Heart left ventricle (tissue), 16 donors: ENCODE measurements at regions not wholly inside any gene's neighbourhood (a gene's known extent, or its start where the extent isn't known, plus 50 kb on each side); places are given as distances from the start of the nearest gene placed in this dataset.

ENCODE experiments used
- ATAC-seq, 4 donors: fragments of 200-7000 bp; cut with Tn5 transposase; one replicate each; pipeline ENCODE4 v1.9.1; 2020 to 2022; ENCODE audit warnings: moderate library complexity in 4 of 4, mild to moderate bottlenecking in 3 of 4, moderate number of reproducible peaks in 1 of 4
- DNase-seq, 5 donors: peaks; one replicate each; pipeline ENCODE4 v3.0.0-alpha.2; 2020
- H3K27ac ChIP-seq, 12 donors: fragments of 200-600 bp; sonication (generic) in 4 of 12; one replicate each; pipeline versions ENCODE4 v1.5.0 to v1.8.0; 2016 to 2022; ENCODE audit warnings: mild to moderate bottlenecking in 2 of 12
- H3K27me3 ChIP-seq, 9 donors: fragments of 200-600 bp; sonication (generic) in 2 of 9; one replicate each; pipeline versions ENCODE4 v1.5.1 to v1.8.0; 2016 to 2022; ENCODE audit warnings: mild to moderate bottlenecking in 3 of 9
- H3K36me3 ChIP-seq, 9 donors: fragments of 200-600 bp; sonication (generic) in 2 of 9; one replicate each; pipeline versions ENCODE4 v1.5.0 to v1.8.0; 2018 to 2022; ENCODE audit warnings: mild to moderate bottlenecking in 2 of 9
- H3K4me1 ChIP-seq, 12 donors: fragments of 200-600 bp; sonication (generic) in 4 of 12; one replicate each; pipeline versions ENCODE4 v1.5.0 to v1.8.0; 2016 to 2022; ENCODE audit warnings: mild to moderate bottlenecking in 3 of 12
- H3K4me3 ChIP-seq, 12 donors: fragments of 200-600 bp; sonication (generic) in 4 of 12; one replicate each; pipeline versions ENCODE4 v1.5.0 to v1.8.0; 2017 to 2022; ENCODE audit warnings: mild to moderate bottlenecking in 9 of 12, moderate library complexity in 4 of 12
- H3K9me3 ChIP-seq, 12 donors: fragments of 200-600 bp; sonication (generic) in 4 of 12; one replicate each; pipeline versions ENCODE4 v1.5.0 to v1.8.0; 2016 to 2022; ENCODE audit warnings: mild to moderate bottlenecking in 1 of 12
- POLR2A ChIP-seq, 2 donors: fragments of 450-650 bp; IDR thresholded peaks; one replicate each; pipeline ENCODE4 v1.6.1; 2017; ENCODE audit warnings: antibody characterized with exemption in 2 of 2, mild to moderate bottlenecking in 2 of 2, moderate library complexity in 2 of 2
- WGBS, 4 donors: extraction: QIAGEN DNeasy Blood & Tissue Kit in 2 of 4; methylation state at CpG; one replicate each; pipeline versions ENCODE4 v1.1.5 to v1.1.7; 2013 to 2018; 5-methylcytosine and 5-hydroxymethylcytosine counted together
- intact Hi-C, 10 donors: fragments of 100-400 bp; cut with DNase I; formaldehyde crosslinking; loops; one replicate each; pipeline versions ENCODE4 v1.11.1 to v1.14.2; 2022
- TF ChIP-seq, protein P1 (sequence below), 12 donors: fragments of 200-600 bp; sonication (generic) in 4 of 12; IDR thresholded peaks; one replicate each; pipeline versions ENCODE4 v1.5.0 to v1.8.0; 2018 to 2022; ENCODE audit warnings: antibody characterized with exemption in 12 of 12, mild to moderate bottlenecking in 5 of 12
- donor health status: ischemic (EF 13 %, LVEDD 7.1; RV severe dilation, severe dysfunction).
- donor health status: healthy with polysubstance abuse.
- donor health status: DM: no; HTN: yes; CAD: no.
- donor health status: DM: no; HTN: no; CAD: no.
- donor health status: ischemic (EF 25% LVEDD 6.9; RV normal size, moderate dysfunction).
- donor health status: ischemic (EF 25% LVEDD 5.7; RV mildly dilated, moderate dysfunction).
- donor health status: healthy.
- donor health status: DM: yes; HTN: yes; CAD: no.
- donor health status: ischemic (EF 35%, LVEDD 5.7; RV mildly dilated, moderate dysfunction).
- donor health status: nonischemic (EF 11% LVEDD 7.7; RV severe dilation, severe dysfunction).
- donor health status: DM: yes; HTN: yes; CAD: no.
- donor health status: PGD.
- donor health status: ischemic (EF 29% LVEDD 5.4; RV normal size, mild dysfunction).
- donor health status: nonischemic (EF 23%, LVEDD 6.1; RV moderate dilation, normal function).

DNA sequence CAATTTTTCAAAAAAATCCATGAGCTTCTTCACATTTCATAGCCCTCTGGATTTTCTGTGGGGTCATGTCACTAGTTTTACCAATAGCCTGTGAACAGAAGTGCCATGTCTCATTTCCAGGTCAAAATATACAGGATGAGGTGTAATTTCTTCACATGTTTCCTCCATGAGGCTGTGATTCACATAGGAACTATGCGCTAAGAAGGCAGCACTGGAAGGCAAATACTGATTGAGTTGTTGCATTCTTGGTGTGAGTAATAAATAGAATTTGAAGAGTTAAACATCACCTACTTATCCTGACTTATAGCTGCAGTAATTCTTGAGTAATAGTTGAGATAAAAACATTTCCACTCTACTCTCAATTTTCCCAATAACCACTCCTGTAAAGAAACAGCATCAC lies 442.3 kb downstream of the HAO1 start:
- Histone ChIP-seq H3K36me3 (no peaks in the 10 kb centered on the region), H3K4me3 (no peak overlapping the region), H3K27me3 (no peaks in the 10 kb centered on the region), H3K9me3 (peaks cover 0 to 17% (median 0%) of the 10 kb centered on the region in 12 donors), H3K27ac (no peak overlapping the region), H3K4me1 (peaks cover 0 to 18% (median 0%) of the 10 kb centered on the region in 12 donors)
- TF ChIP-seq POLR2A (IDR thresholded peaks at IDR 0.05) = no peak
- TF ChIP-seq, protein P1, sequence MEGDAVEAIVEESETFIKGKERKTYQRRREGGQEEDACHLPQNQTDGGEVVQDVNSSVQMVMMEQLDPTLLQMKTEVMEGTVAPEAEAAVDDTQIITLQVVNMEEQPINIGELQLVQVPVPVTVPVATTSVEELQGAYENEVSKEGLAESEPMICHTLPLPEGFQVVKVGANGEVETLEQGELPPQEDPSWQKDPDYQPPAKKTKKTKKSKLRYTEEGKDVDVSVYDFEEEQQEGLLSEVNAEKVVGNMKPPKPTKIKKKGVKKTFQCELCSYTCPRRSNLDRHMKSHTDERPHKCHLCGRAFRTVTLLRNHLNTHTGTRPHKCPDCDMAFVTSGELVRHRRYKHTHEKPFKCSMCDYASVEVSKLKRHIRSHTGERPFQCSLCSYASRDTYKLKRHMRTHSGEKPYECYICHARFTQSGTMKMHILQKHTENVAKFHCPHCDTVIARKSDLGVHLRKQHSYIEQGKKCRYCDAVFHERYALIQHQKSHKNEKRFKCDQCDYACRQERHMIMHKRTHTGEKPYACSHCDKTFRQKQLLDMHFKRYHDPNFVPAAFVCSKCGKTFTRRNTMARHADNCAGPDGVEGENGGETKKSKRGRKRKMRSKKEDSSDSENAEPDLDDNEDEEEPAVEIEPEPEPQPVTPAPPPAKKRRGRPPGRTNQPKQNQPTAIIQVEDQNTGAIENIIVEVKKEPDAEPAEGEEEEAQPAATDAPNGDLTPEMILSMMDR (IDR thresholded peaks at IDR 0.05) = no peak
- intact Hi-C loops = no loop called here
- WGBS, 4 donors = 89 to 100% (median 93%) methylated on average over 1 of the region's 1 CpG
- DNase-seq = no peak
- ATAC-seq = no peak

DNA sequence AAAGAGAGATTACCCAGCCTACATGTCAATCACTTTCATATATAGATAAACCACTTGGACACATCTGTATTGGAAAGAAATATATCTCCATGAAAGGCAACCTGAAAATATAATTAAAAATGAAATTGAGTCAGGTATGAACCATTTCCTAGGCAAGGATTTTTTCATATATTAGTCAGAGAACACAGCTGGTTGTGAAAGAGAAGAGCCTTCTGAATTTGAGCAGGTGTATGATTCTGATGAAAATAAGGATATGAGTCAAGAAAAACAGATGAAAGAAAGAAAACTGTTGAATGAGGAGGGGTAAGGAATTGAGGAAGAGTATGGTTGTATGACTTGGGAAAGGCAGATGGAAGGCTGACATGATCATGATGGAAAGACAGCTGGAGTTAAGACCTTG lies 441.1 kb downstream of the HAO1 start:
- no peak for ATAC-seq
- no peak for DNase-seq
- no peak overlapping the region for H3K27ac ChIP-seq
- H3K9me3 ChIP-seq = peaks cover 0 to 9% (median 0%) of the 10 kb centered on the region in 12 donors
- intact Hi-C loops = no loop called here
- H3K4me1 ChIP-seq = peaks cover 0 to 22% (median 0%) of the 10 kb centered on the region in 12 donors
- no peak overlapping the region for H3K4me3 ChIP-seq
- no peaks in the 10 kb centered on the region for H3K27me3 ChIP-seq
- no peaks in the 10 kb centered on the region for H3K36me3 ChIP-seq
- TF ChIP-seq POLR2A (IDR thresholded peaks at IDR 0.05) = no peak
- TF ChIP-seq, protein P1 (IDR thresholded peaks at IDR 0.05) = no peak

DNA sequence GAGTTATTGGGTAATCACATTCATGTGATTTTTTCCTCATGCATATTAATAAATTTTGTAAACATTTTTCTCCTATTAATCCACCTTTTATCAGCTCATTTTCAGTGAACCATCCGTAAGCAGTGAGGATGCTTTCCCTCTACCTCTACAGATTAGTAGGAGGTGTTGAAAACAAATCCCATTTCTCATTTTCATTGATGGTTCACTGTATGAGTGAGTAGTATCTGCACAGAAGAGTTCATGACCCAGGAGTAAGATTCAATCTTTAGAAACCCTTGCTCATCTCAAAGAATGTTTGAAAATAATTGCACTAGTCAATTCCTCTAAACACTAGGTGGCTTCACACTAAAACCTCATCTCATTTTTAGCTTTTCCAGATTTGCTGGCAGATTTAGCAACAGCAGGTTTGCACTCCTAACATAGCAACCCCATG lies 440.0 kb downstream of the HAO1 start:
- H3K4me1 ChIP-seq = peaks cover 0 to 22% (median 0%) of the 10 kb centered on the region in 12 donors

DNA sequence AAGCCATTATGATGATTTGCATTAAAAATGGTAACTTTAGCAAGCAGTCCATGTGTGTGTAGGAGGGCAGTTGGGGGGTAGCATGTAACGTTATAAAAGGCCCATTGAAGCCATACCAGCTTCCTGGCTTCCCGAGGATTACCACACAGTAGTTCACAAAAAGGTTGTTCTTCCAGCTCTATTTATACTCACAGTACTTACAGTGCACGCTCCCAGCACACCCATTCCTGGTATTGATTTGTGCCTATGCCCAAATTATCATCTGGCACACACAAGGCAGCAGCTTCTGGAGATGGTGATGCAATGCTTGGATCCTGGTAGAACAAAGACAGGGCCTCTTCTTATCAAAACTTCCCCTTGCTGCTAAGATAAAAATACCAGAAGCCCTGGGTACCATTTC lies 436.8 kb downstream of the HAO1 start:
- 27 to 36% (median 33%) methylated on average over 3 of the region's 3 CpGs for WGBS, 4 donors
- peak in 2 of 5 donors; percentile 18 to 24 for DNase-seq

More for the DNA sequence above, 440.0 kb downstream of the HAO1 start:
- no peak overlapping the region for H3K27ac ChIP-seq
- no peak for DNase-seq
- H3K36me3 ChIP-seq = no peaks in the 10 kb centered on the region
- H3K9me3 ChIP-seq = peaks cover 0 to 2% (median 0%) of the 10 kb centered on the region in 12 donors
- WGBS, 4 donors = 71 to 86% (median 81%) methylated on average over 1 of the region's 1 CpG
- no peak for ATAC-seq
- intact Hi-C loops = no loop called here
- H3K4me3 ChIP-seq = no peak overlapping the region
- TF ChIP-seq, protein P1 (IDR thresholded peaks at IDR 0.05) = no peak
- TF ChIP-seq POLR2A (IDR thresholded peaks at IDR 0.05) = no peak
- H3K27me3 ChIP-seq = no peaks in the 10 kb centered on the region

More for the DNA sequence above, 436.8 kb downstream of the HAO1 start:
- Histone ChIP-seq H3K9me3 (no peaks in the 10 kb centered on the region), H3K27ac (peak overlapping the region in 5 of 12 donors; percentile 5 to 61 (median 34)), H3K4me1 (peaks cover 0 to 10% (median 0%) of the 10 kb centered on the region in 12 donors), H3K27me3 (no peaks in the 10 kb centered on the region), H3K36me3 (no peaks in the 10 kb centered on the region), H3K4me3 (no peak overlapping the region)
- TF ChIP-seq POLR2A (IDR thresholded peaks at IDR 0.05) = no peak
- TF ChIP-seq, protein P1 (IDR thresholded peaks at IDR 0.05) = no peak
- intact Hi-C loops = no loop called here
- ATAC-seq = peak; percentile 81 to 99 (median 94)
